ENCODE measurements at regions not wholly inside any gene's neighbourhood (a gene's known extent, or its start where the extent isn't known, plus 50 kb on each side); places are given as distances from the start of the nearest gene placed in this dataset.

DNA sequence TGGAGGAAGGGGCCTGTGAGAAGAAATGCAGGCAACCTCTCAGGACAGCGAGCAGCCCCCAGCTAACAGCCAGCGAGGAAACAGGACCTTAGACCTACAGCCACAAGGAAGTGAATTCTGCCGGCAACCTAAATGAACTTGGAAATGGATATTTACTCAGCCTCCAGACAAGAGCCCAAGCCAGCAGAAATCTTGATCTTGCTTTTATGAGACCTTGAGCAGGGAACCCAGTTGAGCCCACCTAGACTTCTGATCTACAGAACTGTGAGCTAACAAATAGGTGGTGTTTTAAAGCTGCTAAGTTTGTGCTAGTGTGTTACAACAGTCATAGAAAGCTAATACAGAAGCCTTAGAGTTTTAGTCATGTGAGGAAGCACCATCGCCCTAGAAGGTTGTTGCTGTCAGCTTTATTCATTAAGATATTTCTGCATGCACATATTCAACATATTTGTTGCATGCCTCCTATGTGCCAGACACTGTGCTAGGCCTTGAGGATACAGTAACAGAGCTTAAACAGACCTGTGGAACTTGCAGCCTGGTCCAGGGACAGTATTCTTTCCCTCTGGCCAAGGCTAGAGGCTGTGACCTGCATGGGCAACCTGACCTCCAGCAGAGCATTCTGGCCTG, 50.3 kb downstream of the NALF2 start:
- Histone ChIP-seq H3K9me3 (ENCODE audit: insufficient read depth, low read length) (no peaks in the 10 kb centered on the region), H3K4me3 (ENCODE audit: insufficient read length, low read depth) (no peak overlapping the region), H3K27me3 (ENCODE audit: insufficient read depth, insufficient read length) (no peaks in the 10 kb centered on the region), H3K4me1 (ENCODE audit: insufficient read depth, insufficient read length) (no peaks in the 10 kb centered on the region), H3K9ac (ENCODE audit: insufficient read length, low read depth) (no peak overlapping the region), H3K36me3 (ENCODE audit: insufficient read depth, insufficient read length, low read length) (no peaks in the 10 kb centered on the region)
- DNase-seq (ENCODE audit: low read depth, low spot score), result no peak
- TF ChIP-seq YY1 (IDR thresholded peaks at IDR 0.05; ENCODE audit: insufficient read depth, insufficient read length), result no peak
- TF ChIP-seq SUZ12 (IDR thresholded peaks at IDR 0.05; ENCODE audit: extremely low read depth, insufficient read depth, insufficient read length), result no peak
- no peak for TF ChIP-seq ZNF274 (IDR thresholded peaks at IDR 0.05; ENCODE audit: low read depth, low read length)

DNA sequence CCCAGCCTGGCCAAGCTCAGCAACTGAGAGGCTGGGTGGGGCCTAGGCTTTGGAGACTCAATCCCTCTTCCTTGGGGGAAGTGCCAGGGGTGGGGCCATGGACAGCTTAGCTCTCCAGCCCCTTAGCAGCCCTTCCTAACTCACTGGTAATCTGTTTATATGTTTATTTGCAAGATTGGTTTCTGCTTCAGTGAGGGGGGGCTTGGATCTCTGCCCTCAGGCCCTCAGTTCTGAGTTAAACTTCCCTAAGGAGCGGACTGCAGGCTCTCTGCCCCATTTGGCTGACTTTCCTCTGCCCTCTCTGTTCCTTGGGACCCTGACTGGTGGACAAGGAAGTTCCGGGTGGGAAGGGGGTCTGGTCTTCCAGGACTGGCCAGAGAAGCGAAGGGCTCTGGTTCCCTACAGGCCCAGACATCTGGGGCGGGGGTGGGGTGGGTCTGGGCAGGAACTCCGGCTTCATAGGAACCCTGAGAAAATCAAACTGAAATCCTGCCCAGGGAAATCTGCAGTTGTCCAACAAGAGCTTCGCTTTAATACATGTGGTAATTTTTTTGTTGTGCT, 51.4 kb downstream of the NALF2 start:
- peak overlapping the region; percentile 26 for H3K9ac ChIP-seq (ENCODE audit: insufficient read length, low read depth)
- DNase-seq (ENCODE audit: low read depth, low spot score), result no peak
- H3K4me3 ChIP-seq (ENCODE audit: insufficient read length, low read depth), result no peak overlapping the region
- H3K9me3 ChIP-seq (ENCODE audit: insufficient read depth, low read length), result no peaks in the 10 kb centered on the region
- no peaks in the 10 kb centered on the region for H3K36me3 ChIP-seq (ENCODE audit: insufficient read depth, insufficient read length, low read length)
- no peaks in the 10 kb centered on the region for H3K27me3 ChIP-seq (ENCODE audit: insufficient read depth, insufficient read length)
- H3K4me1 ChIP-seq (ENCODE audit: insufficient read depth, insufficient read length), result no peaks in the 10 kb centered on the region
- no peak for TF ChIP-seq ZNF274 (IDR thresholded peaks at IDR 0.05; ENCODE audit: low read depth, low read length)
- no peak for TF ChIP-seq YY1 (IDR thresholded peaks at IDR 0.05; ENCODE audit: insufficient read depth, insufficient read length)
- no peak for TF ChIP-seq SUZ12 (IDR thresholded peaks at IDR 0.05; ENCODE audit: extremely low read depth, insufficient read depth, insufficient read length)

DNA sequence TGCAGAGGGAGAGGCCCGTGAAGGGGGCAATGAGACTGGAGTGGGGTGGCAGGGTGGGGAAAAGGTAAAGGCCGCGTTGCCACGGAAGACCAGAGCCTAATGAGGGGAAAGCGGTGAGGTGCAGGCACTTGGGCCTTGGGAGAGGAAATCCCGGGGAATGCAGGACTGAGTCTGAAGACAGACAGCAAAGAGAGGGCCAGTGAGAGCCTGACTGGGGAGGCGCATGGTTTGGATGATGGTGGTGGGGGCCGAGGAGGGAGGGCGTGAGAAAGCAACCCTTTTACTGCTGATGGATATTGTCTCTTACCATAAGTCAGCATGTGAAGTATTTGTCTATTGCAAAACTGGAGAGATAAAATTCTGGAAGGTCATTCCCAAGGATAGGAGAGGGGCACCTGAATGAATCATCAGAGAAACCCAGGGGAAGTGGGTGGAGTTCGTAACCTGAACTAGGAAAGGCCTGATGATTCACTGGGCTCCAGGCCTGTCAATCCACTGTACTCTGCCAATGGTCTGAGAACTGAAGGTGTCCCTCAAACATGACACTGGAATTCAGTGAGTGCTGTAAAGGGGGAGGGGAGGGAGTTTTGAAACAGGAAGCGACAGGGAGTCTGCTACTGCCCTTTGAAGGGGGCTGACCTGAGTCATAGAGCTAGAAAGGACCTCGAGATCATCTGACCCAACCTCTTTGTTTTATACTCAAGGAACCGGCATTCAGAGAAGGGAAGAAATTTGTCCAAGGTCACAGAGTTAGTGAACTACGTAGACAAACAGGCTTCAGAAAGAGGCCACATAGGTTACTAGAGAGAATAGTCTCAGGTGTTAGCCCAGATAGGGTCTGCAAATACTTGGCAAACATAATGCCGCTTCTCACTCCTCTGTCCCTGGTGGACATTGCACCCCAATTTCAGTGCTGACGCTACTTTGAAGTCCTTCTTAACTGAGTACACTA, 52.2 kb downstream of the NALF2 start:
- no peaks in the 10 kb centered on the region for H3K4me1 ChIP-seq (ENCODE audit: insufficient read depth, insufficient read length)
- DNase-seq (ENCODE audit: low read depth, low spot score), result peak; percentile 78
- H3K4me3 ChIP-seq (ENCODE audit: insufficient read length, low read depth), result peak overlapping the region; percentile 6
- TF ChIP-seq YY1 (IDR thresholded peaks at IDR 0.05; ENCODE audit: insufficient read depth, insufficient read length), result no peak
- no peak for TF ChIP-seq ZNF274 (IDR thresholded peaks at IDR 0.05; ENCODE audit: low read depth, low read length)
- no peak for TF ChIP-seq SUZ12 (IDR thresholded peaks at IDR 0.05; ENCODE audit: extremely low read depth, insufficient read depth, insufficient read length)
- H3K9ac ChIP-seq (ENCODE audit: insufficient read length, low read depth), result peak overlapping the region; percentile 26
- no peaks in the 10 kb centered on the region for H3K9me3 ChIP-seq (ENCODE audit: insufficient read depth, low read length)
- H3K27me3 ChIP-seq (ENCODE audit: insufficient read depth, insufficient read length), result no peaks in the 10 kb centered on the region
- no peaks in the 10 kb centered on the region for H3K36me3 ChIP-seq (ENCODE audit: insufficient read depth, insufficient read length, low read length)

DNA sequence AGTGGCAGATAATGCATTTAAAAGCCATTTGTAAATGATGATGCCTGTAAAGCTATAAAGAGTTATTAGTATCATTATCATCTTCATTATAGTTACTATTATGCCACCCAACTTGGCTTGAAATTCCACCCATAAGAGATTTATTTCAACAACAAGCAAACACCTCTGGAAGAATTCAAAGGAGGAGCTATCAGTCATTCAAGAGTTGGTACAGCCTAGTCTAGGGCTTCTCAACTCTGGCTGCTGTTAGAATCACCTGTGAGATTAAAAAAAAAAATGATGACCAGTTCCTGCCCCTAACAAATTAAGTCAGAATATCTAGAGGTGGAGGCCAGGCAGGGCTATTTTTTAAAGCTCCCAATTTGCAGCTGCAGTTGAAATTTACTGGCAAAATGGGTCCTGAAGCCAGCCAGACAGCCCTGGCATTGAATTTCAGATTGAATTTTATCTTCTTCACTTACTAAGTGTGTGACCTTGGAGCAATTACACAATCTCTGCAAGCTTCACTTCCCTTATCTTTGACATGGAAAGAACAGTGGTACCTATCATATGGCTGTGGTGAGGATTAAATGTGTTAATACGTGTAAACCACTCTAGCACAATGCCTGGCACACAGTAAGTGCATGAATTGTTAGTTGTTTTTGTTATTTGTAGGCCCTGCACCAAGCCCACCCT, 52.9 kb upstream of the EDA start:
- Histone ChIP-seq H3K36me3 (ENCODE audit: insufficient read depth, insufficient read length, low read length) (no peaks in the 10 kb centered on the region), H3K4me1 (ENCODE audit: insufficient read depth, insufficient read length) (no peaks in the 10 kb centered on the region), H3K9me3 (ENCODE audit: insufficient read depth, low read length) (peaks cover 12% of the 10 kb centered on the region), H3K27me3 (ENCODE audit: insufficient read depth, insufficient read length) (no peaks in the 10 kb centered on the region), H3K9ac (ENCODE audit: insufficient read length, low read depth) (no peak overlapping the region), H3K4me3 (ENCODE audit: insufficient read length, low read depth) (no peak overlapping the region)
- DNase-seq (ENCODE audit: low read depth, low spot score), result no peak
- TF ChIP-seq YY1 (IDR thresholded peaks at IDR 0.05; ENCODE audit: insufficient read depth, insufficient read length), result no peak
- no peak for TF ChIP-seq ZNF274 (IDR thresholded peaks at IDR 0.05; ENCODE audit: low read depth, low read length)
- no peak for TF ChIP-seq SUZ12 (IDR thresholded peaks at IDR 0.05; ENCODE audit: extremely low read depth, insufficient read depth, insufficient read length)

DNA sequence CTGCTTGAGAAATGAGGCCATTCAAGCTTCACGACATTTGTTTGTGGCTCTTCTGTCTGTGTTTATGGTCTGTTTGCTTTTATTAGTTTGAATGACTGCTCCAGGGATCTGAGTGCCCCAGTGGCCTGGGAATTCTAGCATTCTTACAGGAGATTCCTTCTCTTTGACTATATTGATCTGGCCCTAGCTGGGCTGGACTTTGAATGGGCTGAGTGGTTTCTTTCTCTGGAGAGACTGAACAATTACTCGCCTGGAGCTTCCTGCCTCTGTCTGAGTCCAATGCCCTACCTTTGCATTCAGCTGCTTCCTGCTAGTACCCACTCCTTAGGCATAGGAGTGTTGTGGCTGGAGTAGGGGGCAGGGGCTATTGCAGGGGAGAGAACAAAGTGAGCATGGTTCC, 51.2 kb upstream of the EDA start:
- Histone ChIP-seq H3K9me3 (ENCODE audit: insufficient read depth, low read length) (peaks cover 12% of the 10 kb centered on the region), H3K36me3 (ENCODE audit: insufficient read depth, insufficient read length, low read length) (no peaks in the 10 kb centered on the region), H3K4me3 (ENCODE audit: insufficient read length, low read depth) (no peak overlapping the region), H3K27me3 (ENCODE audit: insufficient read depth, insufficient read length) (no peaks in the 10 kb centered on the region), H3K4me1 (ENCODE audit: insufficient read depth, insufficient read length) (peaks cover 1% of the 10 kb centered on the region), H3K9ac (ENCODE audit: insufficient read length, low read depth) (no peak overlapping the region)
- TF ChIP-seq SUZ12 (IDR thresholded peaks at IDR 0.05; ENCODE audit: extremely low read depth, insufficient read depth, insufficient read length) (no peak), ZNF274 (IDR thresholded peaks at IDR 0.05; ENCODE audit: low read depth, low read length) (no peak), YY1 (IDR thresholded peaks at IDR 0.05; ENCODE audit: insufficient read depth, insufficient read length) (no peak)
- DNase-seq (ENCODE audit: low read depth, low spot score), result no peak

DNA sequence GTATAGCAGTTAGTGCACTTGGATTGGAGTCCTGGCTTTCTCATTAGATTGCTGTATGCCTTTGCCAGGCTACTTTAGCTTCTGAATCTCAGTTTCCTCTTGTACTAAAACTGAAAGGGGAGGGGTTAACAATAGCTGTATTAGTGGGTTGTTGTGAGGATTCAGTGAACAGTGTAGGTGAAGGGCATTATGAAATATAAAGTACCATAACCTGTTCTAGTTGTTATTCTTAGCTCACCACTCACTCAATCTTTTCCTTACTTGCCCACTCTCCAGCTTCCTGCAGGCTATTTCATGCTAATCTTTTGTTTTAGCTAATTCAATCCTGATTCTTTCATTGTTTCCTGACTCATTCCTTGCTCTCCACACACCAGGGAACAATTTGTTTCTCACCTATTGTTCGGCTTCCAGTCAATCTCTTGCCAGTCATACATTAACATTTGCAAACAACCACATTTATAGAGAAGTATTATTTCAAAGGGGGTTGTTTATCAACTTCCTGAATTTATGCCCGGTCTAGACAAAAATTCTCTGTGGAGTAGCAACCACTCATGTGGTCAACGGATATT, 50.6 kb upstream of the EDA start:
- Histone ChIP-seq H3K27me3 (ENCODE audit: insufficient read depth, insufficient read length) (no peaks in the 10 kb centered on the region), H3K36me3 (ENCODE audit: insufficient read depth, insufficient read length, low read length) (no peaks in the 10 kb centered on the region)
- no peak for TF ChIP-seq ZNF274 (IDR thresholded peaks at IDR 0.05; ENCODE audit: low read depth, low read length)
- TF ChIP-seq YY1 (IDR thresholded peaks at IDR 0.05; ENCODE audit: insufficient read depth, insufficient read length), result no peak
- no peak for TF ChIP-seq SUZ12 (IDR thresholded peaks at IDR 0.05; ENCODE audit: extremely low read depth, insufficient read depth, insufficient read length)

More for the DNA sequence above, 50.6 kb upstream of the EDA start:
- Histone ChIP-seq H3K4me3 (ENCODE audit: insufficient read length, low read depth) (no peak overlapping the region), H3K9me3 (ENCODE audit: insufficient read depth, low read length) (peaks cover 12% of the 10 kb centered on the region), H3K9ac (ENCODE audit: insufficient read length, low read depth) (no peak overlapping the region), H3K4me1 (ENCODE audit: insufficient read depth, insufficient read length) (peaks cover 3% of the 10 kb centered on the region)
- no peak for DNase-seq (ENCODE audit: low read depth, low spot score)

All from NT2/D1 (cell line).